Ishikawa (cell line): ENCODE measurements at regions not wholly inside any gene's neighbourhood (a gene's known extent, or its start where the extent isn't known, plus 50 kb on each side); places are given as distances from the start of the nearest gene placed in this dataset.

Experiments
- CEBPB ChIP-seq: IDR thresholded peaks from 2 replicates; pipeline ENCODE4 v1.6.1; 2012
- CREB1 ChIP-seq: IDR thresholded peaks from 2 replicates; pipeline ENCODE4 v1.6.1; 2012; ENCODE audit warnings: low read depth
- EGR1 ChIP-seq: IDR thresholded peaks from 2 replicates; pipeline ENCODE4 v1.6.1; 2012
- EP300 ChIP-seq: IDR thresholded peaks from 2 replicates; pipeline ENCODE4 v1.6.1; 2012; ENCODE audit warnings: borderline replicate concordance
- FOXM1 ChIP-seq: IDR thresholded peaks from 2 replicates; pipeline ENCODE4 v1.6.1; 2012; ENCODE audit warnings: low read depth, borderline replicate concordance
- MAX ChIP-seq: IDR thresholded peaks from 2 replicates; pipeline ENCODE4 v1.6.1; 2012
- NFIC ChIP-seq: IDR thresholded peaks from 2 replicates; pipeline ENCODE4 v1.6.1; 2012
- RAD21 ChIP-seq: IDR thresholded peaks from 2 replicates; pipeline ENCODE4 v1.6.1; 2012; ENCODE audit warnings: low read depth
- REST ChIP-seq: IDR thresholded peaks from 2 replicates; pipeline ENCODE4 v1.6.1; 2012; ENCODE audit warnings: low read depth, mild to moderate bottlenecking
- TAF1 ChIP-seq: IDR thresholded peaks from 2 replicates; pipeline ENCODE4 v1.6.1; 2012; ENCODE audit warnings: low read depth, mild to moderate bottlenecking
- TCF12 ChIP-seq: IDR thresholded peaks from 2 replicates; pipeline ENCODE4 v1.6.1; 2012; ENCODE audit warnings: low read depth
- TEAD4 ChIP-seq: IDR thresholded peaks from 2 replicates; pipeline ENCODE4 v1.6.1; 2012
- YY1 ChIP-seq: IDR thresholded peaks from 2 replicates; pipeline ENCODE4 v1.6.1; 2012; ENCODE audit warnings: low read depth
- ZBTB7A ChIP-seq: IDR thresholded peaks from 2 replicates; pipeline ENCODE4 v1.6.1; 2012; ENCODE audit warnings: low read depth

- no peak for TF ChIP-seq YY1
- TF ChIP-seq TCF12: no peak
- TF ChIP-seq FOXM1: no peak
- TF ChIP-seq CREB1: no peak
- no peak for TF ChIP-seq CEBPB
- no peak for TF ChIP-seq ZBTB7A
- TF ChIP-seq REST: no peak
- TF ChIP-seq MAX: no peak
- no peak for TF ChIP-seq TAF1
- no peak for TF ChIP-seq NFIC
- no peak for TF ChIP-seq EP300
- no peak for TF ChIP-seq RAD21
- no peak for TF ChIP-seq EGR1
- no peak for TF ChIP-seq TEAD4
These were observed 125.8 kb downstream of the VEGFA start for GRCh38 chr6:43895656-43896328.
